ENCODE measurements at regions not wholly inside any gene's neighbourhood (a gene's known extent, or its start where the extent isn't known, plus 50 kb on each side); places are given as distances from the start of the nearest gene placed in this dataset.

DNA sequence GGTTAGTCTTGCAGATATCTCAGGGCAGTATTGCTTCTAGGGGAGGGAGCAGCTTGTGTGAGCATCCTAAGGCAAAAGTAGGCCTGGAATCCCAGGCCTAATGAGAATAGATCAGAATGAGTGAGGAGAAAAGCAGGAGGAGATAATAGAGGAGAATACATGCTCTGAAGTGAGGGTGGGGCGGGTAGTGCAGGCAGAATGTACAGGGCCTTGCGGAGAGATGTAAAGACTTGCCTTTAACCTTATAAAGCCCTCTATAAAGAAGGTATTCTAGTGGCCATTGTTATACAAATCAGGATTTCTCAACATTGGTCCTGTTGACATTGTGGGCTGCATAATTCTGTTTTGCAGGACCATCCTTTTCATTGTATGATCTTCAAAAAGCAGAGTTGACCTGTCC is 855.3 kb downstream of the PCDH7 start:
- TF ChIP-seq POLR2AphosphoS5 (IDR thresholded peaks at IDR 0.05): no peak
- TF ChIP-seq, protein P1, sequence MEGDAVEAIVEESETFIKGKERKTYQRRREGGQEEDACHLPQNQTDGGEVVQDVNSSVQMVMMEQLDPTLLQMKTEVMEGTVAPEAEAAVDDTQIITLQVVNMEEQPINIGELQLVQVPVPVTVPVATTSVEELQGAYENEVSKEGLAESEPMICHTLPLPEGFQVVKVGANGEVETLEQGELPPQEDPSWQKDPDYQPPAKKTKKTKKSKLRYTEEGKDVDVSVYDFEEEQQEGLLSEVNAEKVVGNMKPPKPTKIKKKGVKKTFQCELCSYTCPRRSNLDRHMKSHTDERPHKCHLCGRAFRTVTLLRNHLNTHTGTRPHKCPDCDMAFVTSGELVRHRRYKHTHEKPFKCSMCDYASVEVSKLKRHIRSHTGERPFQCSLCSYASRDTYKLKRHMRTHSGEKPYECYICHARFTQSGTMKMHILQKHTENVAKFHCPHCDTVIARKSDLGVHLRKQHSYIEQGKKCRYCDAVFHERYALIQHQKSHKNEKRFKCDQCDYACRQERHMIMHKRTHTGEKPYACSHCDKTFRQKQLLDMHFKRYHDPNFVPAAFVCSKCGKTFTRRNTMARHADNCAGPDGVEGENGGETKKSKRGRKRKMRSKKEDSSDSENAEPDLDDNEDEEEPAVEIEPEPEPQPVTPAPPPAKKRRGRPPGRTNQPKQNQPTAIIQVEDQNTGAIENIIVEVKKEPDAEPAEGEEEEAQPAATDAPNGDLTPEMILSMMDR (IDR thresholded peaks at IDR 0.05): no peak
